ENCODE measurements at regions not wholly inside any gene's neighbourhood (a gene's known extent, or its start where the extent isn't known, plus 50 kb on each side); places are given as distances from the start of the nearest gene placed in this dataset.
"Not testable (repeated sequence)": the region's sequence is repeated elsewhere in the genome, so short reads cannot be mapped to it uniquely, and the experiment has no call there.

DNA sequence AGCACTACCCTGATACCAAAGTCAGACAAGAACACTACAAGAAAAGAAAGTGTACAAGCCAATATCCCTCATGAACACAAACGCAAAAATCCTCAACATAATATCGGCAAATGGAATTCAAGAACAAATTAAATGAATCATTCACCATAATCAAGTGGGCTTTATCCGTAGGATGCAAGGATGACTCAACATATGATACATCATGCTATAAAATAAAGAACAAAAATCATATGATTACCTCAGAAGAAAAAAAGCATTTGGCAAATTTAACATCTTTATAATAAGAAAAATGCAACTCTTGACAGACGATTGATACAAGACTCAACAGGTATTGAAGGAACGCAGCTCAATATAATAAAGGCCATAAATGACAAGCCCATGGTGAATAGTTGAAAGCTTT is 843.9 kb downstream of the FRK start:
- DNase-seq: no peak

DNA sequence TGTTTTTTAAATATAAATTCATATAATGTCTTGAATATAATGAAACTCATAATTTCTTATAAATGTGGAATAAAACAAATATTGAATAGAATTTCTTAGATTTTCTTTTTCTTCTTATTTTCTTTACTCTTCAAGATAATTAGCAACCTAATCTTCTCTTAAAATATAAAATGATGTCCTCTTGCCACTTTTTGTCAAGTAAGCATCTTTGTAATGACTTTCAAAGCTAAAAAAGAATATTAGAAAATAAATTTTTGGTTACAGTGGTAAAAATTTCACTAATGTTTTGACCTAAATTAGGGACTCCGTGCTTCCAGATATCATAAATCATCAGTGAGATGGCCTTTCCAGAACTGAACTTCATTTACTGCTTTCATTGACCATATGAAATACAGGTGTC is 846.4 kb downstream of the FRK start:
- DNase-seq: no peak

DNA sequence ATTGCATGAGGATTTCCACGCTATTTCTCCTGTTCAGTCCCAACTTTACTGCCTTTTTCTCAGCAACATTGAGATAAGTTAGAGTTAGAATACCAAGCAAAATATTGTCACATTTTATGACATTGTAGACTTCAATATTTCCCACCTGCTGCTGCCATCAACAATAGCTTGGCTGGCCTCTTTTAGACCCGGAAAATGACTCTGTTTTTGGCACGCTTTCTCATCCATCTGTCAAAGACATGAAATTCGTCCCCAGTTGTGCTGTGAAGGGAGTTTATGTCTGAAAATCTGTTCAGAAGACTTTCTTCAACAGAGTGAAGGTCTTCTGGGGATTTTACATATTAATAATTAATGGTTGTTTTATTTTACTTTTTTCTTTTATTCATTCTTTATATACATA is 857.3 kb downstream of the FRK start:
- no peak for DNase-seq

DNA sequence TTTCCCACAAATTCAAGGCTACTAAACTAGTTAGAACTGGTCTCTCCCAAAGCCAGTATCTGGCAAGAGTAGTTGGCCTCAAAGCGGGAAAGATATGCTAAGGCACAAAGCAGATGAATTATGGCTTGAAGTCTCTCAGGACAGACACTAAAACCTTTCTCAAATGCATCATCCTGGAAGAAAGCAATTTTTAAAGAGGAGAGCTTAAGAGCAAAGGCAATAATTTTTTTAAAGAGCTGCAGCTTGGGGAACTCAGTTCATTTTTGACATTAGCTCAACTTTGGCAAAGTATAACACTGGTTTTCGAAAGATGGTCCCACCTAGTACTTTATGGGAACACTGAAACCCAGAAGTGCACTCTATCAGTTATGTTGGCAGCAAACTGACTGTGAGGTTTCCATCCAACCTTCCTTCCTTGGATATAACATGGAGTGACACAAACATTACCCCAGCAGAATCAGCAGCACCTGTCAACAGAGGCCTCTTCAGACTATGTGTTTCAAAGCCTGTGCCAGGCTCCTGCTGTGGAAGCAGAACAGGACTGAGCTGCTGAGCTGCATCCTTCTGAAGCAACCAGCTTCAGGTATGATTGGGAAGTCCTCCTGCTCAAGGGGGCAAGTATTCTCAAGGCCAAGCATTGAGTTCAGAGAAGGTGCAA is 852.3 kb upstream of the HS3ST5 start:
- no peak for DNase-seq

DNA sequence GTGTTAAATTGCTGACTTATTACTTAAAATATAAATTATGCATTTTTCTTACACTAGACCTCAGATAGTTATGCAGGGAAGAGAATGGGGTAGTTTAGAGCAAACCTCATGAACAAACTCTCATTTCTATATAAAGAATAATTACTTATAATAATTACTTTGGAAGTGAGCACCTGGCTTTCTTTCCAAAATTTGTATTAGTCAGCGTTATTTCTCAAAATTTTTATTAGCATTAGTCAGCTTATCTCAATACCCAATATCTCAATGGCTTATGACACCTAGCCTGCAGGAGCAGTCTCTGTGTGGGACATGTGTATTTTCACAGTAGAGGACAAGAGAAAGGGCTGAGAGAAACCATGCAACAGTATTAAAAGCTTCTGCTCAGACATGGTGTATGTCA is 849.2 kb upstream of the HS3ST5 start:
- DNase-seq: no peak

DNA sequence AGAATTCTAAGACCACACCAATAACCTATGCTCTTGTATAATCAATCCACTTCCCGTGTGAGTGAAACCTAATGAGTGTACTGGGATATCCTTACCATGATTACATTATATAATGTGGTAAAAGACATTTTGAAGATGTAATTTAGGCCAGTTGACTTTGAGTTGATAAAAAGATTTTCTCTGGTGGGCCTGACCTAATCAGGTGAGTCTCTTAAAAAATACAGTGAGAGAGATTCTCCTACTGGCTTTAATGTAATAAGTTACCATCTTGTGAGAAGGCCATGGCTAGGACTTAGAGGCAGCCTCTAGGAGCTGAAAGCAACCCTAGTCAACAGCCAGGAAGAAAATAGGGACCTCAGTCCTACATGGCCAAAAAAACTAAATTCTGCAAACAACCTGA is 847.7 kb upstream of the HS3ST5 start:
- DNase-seq: no peak

DNA sequence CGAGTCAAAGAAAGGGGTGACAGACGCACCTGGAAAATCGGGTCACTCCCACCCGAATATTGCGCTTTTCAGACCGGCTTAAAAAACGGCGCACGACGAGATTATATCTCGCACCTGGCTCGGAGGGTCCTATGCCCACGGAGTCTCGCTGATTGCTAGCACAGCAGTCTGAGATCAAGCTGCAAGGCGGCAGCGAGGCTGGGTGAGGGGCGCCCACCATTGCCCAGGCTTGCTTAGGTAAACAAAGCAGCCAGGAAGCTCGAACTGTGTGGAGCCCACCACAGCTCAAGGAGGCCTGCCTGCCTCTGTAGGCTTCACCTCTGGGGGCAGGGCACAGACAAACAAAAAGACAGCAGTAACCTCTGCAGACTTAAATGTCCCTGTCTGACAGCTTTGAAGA is 832.6 kb upstream of the HS3ST5 start:
- DNase-seq: not testable (repeated sequence)

DNA sequence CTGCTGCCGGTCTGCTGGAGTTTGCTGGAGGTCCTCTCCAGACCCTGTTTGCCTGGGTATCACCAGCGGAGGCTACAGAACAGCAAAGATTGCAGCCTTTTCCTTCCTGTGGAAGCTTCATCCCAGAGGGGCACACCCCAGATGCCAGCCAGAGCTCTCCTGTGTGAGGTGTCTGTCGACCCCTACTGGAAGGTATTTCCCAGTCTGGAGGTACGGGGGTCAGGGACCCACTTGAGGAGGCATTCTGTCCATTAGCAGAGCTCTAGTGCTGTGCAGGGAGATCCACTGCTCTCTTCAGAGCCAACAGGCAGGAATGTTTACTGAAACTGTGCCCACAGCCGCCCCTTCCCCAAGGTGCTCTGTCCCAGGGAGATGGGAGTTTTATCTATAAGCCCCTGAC is 823.1 kb upstream of the HS3ST5 start:
- not testable (repeated sequence) for DNase-seq

DNA sequence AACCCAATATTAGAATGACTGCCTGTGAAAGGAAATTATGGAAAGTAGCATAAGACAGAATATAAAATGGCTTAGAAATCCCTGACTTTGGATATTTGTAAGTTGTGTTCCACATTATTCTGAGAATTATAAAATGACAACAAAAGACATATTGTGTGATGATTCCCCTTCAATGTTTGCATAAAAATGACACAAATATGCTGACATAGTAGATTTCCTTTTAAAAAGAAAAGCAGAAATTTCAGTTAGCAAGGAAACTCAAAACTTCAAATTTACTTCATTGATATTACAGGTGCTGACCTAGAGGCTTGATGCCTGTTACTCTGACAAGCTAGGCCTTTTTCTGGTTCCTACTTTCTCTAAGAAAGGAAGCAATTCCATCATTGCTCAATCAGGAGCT is 816.9 kb upstream of the HS3ST5 start:
- DNase-seq: no peak

DNA sequence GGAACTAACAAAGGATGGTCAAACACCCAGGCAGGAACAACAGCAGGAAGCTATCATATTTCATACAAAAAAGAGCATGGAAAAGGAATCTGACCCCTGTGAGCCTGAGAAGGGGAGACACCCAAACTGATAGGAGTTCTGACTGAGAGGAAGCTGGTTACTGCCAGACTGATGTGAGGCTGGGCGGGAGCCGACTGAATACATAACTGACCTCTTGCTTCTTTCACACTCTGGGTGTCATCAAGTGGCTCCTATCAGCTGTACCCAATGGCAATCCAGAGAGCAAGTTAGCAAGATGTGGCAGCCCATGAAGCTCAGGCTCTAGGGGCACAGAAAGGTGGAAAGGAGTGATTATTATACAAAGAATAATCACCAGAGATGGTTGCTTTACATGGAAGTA is 795.1 kb upstream of the HS3ST5 start:
- no peak for DNase-seq

DNA sequence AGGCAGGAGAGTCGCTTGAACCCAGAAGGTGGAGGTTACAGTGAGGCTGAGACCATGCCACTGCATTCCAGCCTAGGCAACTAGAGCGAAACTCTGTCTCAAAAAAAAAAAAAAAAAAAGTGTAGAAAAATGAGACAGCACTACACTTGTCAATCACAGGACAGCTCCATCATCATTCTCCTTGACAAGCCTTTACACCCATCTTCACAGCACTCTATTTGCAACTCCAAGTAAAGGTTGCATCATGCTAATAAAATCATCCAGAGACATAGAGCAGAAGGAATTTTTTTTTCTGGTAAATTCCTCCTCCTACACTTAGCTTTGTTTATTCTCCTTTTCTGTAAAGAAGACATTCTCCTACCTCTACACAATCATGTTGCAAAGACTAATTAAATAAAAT is 791.0 kb upstream of the HS3ST5 start:
- DNase-seq: no peak

DNA sequence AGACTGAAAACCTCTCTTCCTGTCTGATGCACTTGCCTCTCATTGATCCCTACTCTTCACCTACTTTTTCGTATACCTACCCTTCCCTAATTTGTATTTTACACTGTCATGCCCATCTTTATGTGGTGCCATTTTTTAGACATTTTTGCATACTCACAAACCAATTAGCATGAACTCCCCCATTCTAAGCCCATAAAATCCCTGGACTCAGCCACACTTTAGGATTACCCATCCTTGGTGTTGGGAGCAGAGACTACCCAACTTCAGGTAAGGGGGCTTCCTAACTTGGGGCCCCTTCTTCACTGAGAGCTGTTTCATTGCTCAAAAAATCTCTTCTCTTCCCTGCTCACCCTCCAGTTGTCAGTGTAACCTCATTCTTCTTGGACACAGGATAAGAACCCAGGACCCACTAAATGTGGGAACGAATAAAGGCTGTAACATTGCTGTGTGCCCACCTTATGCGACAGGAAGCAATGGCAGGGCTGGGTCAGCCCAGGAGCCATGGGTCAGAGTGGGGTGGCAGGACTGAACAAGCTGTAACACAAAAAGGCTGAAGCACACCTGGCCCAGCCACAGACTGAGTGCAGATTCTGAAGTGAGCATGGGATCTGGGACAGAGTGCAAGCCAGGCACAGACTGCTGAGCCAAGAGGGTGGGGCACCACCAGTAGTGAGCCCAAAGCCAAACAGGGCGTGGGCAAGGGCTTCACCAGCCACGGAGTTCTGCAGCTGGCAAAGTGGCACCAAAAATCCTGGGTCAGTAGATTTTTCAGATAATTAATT is 789.1 kb upstream of the HS3ST5 start:
- DNase-seq: no peak

DNA sequence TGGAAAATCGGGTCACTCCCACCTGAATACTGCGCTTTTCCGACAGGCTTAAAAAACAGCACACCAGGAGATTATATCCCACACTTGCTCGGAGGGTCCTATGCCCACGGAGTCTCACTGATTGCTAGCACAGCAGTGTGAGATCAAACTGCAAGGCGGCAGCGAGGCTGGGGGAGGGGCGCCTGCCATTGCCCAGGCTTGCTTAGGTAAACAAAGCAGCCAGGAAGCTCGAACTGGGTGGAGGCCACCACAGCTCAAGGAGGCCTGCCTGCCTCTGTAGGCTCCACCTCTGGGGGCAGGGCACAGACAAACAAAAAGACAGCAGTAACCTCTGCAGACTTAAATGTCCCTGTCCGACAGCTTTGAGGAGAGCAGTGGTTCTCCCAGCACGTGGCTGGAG is 778.7 kb upstream of the HS3ST5 start:
- DNase-seq: not testable (repeated sequence)

DNA sequence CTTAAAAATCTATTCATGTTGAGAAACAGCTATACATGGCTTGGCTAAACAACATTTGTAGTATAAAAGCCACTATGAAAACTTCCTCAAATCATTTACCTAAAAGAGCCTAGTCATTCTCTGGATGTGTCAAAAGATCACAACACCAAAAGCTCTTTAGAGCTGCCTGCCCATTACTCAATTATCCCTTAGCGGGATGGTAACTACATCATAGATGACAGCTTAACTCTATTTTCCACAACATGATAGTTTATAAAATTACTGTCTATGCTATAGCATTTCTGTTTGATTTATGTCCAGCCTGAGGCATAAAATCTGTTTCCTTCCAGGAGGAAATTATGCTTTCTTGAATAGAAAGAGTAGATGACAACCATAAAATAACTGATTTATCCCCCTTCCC is 777.6 kb upstream of the HS3ST5 start:
- no peak for DNase-seq

DNA sequence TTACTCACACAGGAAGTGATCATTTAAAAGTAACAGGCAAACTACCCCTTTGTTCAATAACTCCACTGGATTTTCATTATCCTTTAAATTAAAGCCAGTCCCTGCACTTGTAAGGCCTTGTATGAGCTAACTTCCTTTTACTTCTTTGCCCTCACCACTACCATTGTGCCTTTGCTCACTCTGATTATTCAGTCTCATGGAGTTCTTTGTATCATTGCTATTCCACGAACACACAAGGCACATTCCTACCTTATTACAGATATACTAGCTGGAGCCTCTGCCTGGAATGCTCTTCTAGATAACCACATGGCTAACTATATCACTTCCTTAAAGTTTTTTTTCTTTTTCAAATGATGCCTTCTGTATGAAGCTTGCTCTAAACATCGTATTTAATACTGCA is 748.6 kb upstream of the HS3ST5 start:
- no peak for DNase-seq

DNA sequence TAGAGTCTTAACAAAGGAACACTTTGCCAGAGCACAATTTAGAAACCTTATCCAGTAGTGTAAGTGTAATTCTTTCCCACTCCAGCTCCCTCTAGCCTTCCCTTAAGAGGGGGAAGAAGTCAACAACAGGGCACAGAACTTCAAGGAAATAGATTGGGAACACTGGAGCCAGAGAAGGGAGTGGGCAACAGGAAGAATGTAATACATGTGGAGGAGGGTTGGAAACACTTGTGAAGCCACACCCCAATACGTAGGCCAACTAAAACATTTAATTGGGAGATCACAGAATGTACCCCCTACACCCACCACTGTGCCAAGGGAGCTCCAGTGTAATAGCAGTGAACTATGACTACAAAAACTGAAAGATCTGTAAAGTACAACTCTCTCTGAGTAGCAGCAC is 735.7 kb upstream of the HS3ST5 start:
- no peak for DNase-seq

DNA sequence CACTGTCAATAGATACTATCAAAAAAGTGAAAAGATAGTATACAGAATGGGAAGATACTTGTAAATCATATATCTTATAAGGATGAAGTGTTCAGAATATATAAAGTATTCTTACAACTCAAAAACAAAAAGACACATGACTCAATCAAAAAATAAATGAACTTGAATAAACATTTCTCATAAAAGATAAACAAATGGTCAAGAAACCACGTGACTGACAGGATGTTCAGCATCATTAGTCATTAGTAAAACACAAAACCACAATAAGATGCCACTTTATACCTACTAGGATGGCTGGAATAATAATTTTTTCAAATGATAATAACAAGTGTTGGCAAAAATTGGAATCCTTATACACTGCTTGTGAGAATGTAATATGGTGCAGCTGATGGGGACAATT is 729.1 kb upstream of the HS3ST5 start:
- DNase-seq: no peak

DNA sequence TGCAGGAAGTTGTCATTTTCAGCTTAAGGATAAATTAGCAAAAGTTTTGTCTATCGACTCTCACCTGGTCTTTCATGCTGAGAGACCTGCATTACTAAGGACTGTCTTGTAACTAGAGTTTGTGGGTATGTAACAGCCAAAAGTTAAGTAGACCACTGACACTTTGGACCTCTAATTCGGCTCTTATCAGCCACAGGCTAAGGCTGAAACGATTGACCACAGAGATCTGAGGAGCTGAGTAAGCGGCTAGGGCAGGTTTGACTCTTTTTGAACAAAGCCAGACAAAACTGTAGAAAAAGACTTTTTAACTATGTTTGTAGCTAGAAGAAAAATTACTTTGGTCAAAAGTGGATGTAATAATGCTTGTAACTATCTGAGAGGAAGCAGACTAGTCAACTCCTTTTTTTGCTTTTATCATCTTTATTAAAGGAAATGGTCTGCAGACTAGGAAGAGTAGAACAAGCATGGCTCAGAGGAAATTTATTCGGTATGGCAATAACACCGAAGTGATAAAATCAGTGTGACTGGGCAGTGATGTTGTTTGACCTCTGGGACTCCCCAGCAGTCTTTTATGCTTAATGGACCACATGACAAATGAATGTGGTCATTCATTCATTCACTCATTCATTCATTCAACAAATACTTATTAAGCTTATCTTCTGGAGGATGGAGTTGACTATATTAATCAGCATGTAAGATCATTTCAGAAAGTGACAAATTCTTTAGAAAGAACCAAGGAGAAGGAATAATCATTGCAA is 725.0 kb upstream of the HS3ST5 start:
- DNase-seq: no peak

DNA sequence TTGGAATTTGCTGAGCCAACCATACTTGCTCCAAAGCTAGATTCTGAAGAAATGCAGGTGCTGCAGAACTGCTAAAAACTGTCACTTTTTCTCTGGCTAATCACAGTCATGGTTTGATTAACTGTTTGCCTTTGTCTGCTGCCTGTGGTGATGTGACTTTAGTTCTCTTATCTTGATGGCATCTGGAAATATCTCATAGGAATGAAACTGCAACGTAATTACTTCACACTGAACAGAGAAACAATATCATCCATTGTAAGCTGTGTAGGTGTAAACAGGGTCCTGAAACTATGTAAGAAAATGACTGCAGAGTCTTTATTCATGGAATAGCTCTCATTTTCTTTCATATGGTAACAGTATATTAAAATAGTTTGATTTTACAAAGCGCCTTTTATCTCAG is 721.9 kb upstream of the HS3ST5 start:
- no peak for DNase-seq

DNA sequence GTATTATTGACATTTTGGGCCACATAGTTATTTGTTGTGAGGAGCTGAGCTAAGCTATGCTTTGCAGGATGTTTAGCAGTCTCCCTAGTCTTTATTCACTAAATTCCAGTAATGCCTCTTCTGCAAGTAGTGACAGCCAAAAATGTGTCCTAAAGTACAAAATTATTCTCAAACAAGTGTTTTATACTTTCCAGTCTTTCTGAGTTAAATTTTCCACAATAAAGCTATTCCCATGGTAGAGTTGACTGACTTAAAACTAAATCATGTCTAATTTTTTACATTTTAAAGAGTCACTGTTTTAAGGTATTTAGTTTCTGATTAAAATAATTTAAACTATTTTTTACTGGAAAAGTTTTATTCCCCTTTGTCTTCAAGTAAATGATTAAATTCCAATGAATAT is 717.8 kb upstream of the HS3ST5 start:
- no peak for DNase-seq

DNA sequence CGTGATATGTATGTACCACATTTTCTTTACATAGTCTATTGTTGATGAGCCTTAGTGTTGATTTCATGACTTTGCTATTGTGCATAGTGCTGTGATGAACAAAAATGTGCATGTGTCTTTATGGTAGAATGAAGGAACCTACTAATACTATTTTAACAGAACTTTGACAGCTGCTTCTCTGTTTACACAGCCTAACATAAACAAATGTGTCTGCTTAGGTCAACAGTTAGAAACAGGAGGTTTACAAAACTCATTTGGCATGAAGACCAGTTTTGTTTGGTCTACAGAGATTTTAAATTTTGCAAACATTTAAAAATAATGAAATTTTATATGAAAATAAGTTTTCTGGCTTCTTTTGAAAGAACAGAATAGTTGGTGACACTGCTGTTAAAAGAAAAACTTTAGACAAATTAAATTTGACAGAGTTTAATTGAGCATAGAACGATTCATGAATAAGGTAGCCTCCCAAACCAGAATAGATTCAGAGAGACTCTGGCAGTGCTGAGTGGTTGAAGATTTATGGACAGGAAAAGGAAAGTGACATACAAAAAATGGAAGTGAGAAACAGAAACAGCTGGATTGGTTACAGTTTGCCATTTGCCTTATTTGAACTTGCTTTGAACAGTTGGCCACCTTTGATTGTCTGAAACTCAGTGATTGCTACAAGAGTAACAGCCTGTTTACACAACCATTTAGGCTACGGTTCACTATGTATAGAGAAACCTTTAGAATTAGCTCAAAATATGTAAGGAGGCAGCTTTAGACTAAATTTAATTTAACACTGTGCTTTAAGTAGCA is 715.8 kb upstream of the HS3ST5 start:
- DNase-seq: peak; percentile 92

DNA sequence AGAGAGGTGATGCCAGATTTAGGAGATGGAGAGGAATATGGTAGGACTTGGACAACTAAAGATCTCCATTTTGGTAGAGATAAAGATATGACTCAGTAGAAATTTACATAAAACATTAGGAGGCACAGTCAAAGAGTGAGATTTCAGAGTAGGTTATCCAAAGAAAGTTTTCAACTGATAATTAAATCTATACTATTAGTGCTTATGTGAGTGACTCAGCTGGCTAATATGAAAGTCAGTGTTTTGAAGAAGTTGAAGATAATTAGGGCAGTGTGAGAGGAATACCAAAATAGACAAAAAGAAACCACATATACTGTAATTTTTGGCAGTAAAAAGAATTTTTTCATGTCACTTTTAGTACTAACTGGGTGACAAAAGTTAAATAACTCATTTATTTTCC is 712.8 kb upstream of the HS3ST5 start:
- DNase-seq: peak; percentile 31

DNA sequence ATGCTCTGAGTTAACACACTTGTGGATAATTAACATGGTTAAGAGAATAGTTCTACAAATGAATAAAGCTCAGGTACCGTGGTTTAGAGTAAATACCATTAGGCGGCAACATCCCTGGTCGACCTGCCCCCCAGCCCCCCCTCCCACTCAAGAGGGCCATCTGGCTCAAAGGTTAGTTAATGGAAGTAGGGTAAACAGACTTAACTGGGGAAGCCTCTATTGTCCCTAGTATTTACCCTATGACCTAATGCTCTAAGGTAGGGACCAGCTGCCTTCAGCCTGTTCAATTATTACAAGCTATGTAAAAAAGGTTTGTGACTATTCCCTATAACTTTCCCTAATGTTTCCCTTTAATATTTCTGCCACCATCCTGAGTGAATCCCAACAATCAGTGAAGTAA is 711.4 kb upstream of the HS3ST5 start:
- not testable (repeated sequence) for DNase-seq
